ENCODE measurements at regions not wholly inside any gene's neighbourhood (a gene's known extent, or its start where the extent isn't known, plus 50 kb on each side); places are given as distances from the start of the nearest gene placed in this dataset.

GRCh38 chr1:29395736-29396437 is 159.6 kb downstream of the PTPRU start:
- TF ChIP-seq POLR2A (IDR thresholded peaks at IDR 0.05; ENCODE audit: low read depth, low read length): no peak
- no peak for TF ChIP-seq TAF1 (IDR thresholded peaks at IDR 0.05; ENCODE audit: low read depth, low read length)
